ENCODE measurements at regions not wholly inside any gene's neighbourhood (a gene's known extent, or its start where the extent isn't known, plus 50 kb on each side); places are given as distances from the start of the nearest gene placed in this dataset.

DNA sequence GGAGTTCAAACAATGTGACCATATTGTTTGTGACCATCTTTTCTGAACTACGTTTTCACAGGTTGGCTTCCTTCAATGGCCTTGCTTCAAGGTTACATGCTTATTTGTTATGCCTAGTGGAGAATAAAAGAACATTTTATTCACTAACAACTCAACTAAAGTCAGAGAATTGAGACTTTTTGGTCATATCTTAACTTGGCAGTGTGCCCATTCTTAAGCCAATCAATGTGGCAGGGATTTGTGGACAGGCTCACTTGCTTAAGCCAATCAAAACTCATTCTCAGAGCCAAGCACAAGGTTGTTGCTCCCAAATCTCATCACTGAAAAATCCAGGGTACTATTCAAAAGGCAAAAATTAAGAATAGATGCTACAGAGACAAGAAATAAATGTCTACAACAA lies 455.8 kb upstream of the FAT3 start:
- TF ChIP-seq, protein P1, sequence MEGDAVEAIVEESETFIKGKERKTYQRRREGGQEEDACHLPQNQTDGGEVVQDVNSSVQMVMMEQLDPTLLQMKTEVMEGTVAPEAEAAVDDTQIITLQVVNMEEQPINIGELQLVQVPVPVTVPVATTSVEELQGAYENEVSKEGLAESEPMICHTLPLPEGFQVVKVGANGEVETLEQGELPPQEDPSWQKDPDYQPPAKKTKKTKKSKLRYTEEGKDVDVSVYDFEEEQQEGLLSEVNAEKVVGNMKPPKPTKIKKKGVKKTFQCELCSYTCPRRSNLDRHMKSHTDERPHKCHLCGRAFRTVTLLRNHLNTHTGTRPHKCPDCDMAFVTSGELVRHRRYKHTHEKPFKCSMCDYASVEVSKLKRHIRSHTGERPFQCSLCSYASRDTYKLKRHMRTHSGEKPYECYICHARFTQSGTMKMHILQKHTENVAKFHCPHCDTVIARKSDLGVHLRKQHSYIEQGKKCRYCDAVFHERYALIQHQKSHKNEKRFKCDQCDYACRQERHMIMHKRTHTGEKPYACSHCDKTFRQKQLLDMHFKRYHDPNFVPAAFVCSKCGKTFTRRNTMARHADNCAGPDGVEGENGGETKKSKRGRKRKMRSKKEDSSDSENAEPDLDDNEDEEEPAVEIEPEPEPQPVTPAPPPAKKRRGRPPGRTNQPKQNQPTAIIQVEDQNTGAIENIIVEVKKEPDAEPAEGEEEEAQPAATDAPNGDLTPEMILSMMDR (IDR thresholded peaks at IDR 0.05; ENCODE audit: low read depth, low read length), result no peak
- no peak for TF ChIP-seq EZH2phosphoT487 (IDR thresholded peaks at IDR 0.05; ENCODE audit: low read depth)
